Activated gamma-delta T cell (primary cell): ENCODE measurements at regions not wholly inside any gene's neighbourhood (a gene's known extent, or its start where the extent isn't known, plus 50 kb on each side); places are given as distances from the start of the nearest gene placed in this dataset.

Experiments
- DNase-seq: peaks from one replicate; lab custom pipeline; 2025; lab: John Stamatoyannopoulos, UW

DNA sequence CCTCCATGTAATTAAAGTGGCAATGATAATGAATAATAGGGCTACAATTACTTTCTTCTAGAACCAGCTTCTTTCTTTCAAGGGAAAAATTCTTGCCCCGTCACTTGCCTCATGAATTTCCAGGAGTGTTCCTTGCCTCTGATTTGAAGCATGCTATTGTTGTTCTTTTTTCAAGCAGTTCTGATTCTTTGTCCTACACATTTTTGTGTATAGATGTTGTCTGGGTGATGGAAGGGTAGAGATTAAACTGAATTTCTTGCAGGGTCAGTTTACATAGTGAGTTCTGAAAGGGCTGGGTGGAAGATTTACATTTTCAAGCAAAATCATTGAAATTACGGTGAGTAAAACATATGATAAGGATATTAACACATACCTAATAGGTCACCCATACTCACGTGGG lies 107.0 kb upstream of the TENM3 start:
- DNase-seq: no peak

DNA sequence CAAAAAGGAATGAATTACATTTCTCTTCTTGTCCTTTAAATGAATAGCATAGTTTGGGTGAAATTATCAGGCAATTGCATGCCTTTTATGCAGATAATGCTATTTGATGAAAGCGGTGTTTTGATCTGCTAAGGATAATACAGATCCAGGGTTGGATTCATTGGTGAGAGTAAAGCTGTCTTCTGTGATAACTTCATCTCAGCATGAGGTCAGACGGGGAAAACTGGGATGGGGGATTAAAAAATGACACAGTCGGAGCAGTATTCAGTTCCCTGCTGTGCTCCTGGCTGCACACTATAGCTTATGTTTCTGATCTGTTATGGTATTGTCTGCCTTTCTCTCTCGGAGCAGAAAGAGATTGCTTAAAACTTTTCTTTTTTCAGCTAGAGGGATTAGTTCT lies 105.9 kb upstream of the TENM3 start:
- DNase-seq: no peak

- no peak for DNase-seq
Observed at GRCh38 chr4:182139491-182139890, 103.7 kb upstream of the TENM3 start.

- DNase-seq: no peak
Observed at GRCh38 chr4:182140547-182140946, 102.7 kb upstream of the TENM3 start.

- DNase-seq: no peak
Observed at GRCh38 chr4:182141061-182141460, 102.1 kb upstream of the TENM3 start.

- no peak for DNase-seq
Observed at GRCh38 chr4:182142176-182143085, 100.8 kb upstream of the TENM3 start.

GRCh38 chr4:182143086-182143821 lies 99.9 kb upstream of the TENM3 start:
- DNase-seq: no peak

- no peak for DNase-seq
Observed at GRCh38 chr4:182143822-182144625, 99.2 kb upstream of the TENM3 start.

- no peak for DNase-seq
Observed at GRCh38 chr4:182144626-182145333, 98.4 kb upstream of the TENM3 start.

DNA sequence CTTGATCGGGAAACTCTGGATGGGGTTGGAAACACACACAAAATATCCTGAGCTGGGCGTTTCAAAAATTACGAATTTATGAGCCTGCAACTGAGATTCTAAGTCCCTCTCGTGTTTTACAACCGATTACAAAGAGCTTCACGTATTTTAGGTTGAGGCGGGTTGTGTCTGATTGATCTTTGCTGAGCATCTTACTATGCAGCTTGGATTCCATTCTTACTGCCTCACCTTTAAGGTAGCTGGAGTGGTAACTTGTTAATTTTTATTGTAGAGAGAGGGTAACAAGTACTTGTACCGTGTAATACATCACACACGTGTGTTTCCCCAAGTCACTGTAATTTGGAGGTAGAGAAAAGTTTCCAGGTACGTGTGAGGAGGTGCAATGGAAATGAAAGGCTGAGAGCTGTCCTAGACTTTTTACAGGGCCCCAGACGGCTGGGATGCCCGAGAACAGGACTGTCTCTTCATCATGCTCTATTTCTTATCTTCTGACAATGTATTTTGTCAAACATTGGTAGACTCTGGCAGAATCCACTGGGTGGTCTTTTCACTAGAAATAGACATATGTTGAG lies 97.8 kb upstream of the TENM3 start:
- no peak for DNase-seq

- DNase-seq: no peak
Observed at GRCh38 chr4:182147391-182147790, 95.8 kb upstream of the TENM3 start.

DNA sequence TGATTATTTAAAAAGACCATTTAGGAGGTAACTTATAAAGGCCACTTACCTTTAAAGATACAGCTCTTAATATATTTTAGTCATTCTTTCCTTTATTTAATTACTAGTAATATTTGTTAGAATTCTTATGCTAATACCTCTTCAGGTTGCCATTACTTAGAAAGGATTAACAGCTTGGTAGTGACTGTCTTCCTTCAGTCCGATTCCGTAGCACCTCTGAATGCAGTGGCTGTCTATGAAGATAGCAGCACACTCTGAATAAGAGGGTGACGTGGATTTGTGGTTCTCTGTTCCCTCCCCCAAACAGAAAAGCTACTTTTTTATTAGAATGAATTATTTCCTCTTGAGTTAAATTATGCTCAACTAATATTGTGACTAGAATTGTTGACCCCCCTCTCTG lies 92.6 kb upstream of the TENM3 start:
- no peak for DNase-seq

DNA sequence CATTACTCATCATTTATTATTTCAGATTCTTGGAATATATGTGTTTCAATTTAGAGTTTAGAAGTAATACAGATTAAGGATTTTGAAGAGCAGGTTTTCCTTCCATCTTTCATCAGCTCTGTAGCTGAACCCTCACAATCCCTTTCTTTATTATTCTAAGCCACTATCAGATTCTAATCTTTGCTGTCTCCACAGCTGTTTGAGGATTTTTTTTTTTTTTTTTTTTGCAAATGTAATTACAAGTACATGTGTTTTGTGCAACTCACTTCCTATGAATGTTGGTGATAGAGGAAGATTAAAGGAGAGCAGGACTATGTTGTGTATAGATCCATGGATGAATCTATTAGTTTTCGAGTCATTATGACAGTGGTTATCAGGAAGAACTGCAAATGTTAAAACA lies 87.4 kb upstream of the TENM3 start:
- no peak for DNase-seq

DNA sequence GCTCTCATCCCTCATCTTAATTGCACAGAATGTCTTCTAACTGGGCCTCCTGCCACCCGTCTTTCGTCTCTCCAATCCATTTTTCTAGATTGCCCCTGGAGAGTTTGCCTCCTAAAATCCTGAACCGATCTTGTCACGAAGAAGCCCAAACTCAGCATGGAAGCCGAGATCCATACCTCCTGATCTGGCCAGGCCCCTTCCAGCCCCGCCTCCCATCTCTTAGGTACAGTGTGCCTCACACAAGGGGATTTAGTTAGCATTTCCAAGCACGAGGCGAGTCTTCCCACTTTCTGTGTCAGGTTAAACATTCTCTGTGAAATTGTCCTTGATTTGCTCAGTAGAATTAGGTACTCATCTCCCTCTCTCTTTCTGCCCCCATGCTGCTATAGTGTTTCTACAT lies 80.0 kb upstream of the TENM3 start:
- DNase-seq: no peak

DNA sequence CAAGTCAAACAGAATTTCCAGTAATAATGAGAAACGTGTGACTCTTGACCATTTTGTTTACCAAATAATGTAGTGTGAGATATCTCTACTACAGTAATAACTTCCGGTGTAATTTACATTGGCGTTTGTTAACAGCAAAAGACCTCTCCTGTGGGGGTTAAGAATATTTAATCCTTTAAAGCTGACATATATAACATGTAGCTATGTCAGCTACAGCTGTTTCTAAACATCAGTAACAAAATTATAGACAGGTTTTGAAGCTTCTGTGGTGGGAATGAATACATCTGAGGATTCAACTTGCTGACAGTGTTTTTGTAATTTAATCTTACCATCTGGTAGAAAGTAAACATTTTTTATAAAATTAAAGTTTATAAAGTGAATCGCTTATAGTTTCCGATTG lies 73.6 kb upstream of the TENM3 start:
- no peak for DNase-seq

- DNase-seq: no peak
Observed at GRCh38 chr4:182169987-182170386, 73.2 kb upstream of the TENM3 start.

DNA sequence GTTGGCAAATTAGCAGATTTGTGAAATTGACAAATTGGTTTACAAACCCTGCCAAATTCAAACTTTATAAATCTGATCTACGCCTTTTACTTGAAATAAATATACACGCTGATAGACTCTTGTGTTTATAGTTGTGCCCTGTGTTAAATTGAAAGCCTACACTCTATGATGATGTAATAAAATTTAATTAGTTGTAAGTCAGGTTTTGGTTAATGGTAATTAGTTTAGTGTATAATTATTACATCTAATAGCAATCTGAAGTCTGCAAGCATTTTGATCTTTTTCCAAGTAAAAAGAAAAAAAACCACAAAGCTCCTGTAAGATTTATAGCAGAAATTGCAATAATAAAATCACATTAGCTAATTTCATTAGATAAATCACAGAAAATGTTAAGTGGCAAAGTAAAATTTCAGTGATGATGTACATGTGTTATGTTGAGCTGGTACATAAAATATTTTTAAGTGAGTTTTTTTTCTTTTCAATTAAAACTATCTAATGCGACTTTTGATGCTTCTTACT lies 72.7 kb upstream of the TENM3 start:
- no peak for DNase-seq

DNA sequence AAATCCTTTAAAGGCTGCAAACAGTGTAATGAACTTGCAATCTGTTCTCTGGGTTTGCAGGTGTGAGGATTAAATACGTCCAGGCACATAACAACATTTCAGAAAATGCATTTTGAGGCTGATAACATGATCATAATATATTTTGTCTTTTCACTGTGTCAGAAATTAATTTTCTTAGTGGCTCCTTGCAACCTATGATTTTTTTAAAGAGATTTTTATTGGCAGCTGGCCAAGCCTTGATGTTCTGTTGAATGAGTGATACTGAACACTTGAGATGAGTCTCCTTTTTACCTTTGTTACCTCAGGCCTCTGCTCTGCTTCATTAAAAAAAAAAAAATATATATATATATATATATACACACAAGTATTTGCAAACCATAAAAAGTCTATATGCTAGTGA lies 68.2 kb upstream of the TENM3 start:
- no peak for DNase-seq

- DNase-seq: no peak
Observed at GRCh38 chr4:182175788-182176519, 67.2 kb upstream of the TENM3 start.

DNA sequence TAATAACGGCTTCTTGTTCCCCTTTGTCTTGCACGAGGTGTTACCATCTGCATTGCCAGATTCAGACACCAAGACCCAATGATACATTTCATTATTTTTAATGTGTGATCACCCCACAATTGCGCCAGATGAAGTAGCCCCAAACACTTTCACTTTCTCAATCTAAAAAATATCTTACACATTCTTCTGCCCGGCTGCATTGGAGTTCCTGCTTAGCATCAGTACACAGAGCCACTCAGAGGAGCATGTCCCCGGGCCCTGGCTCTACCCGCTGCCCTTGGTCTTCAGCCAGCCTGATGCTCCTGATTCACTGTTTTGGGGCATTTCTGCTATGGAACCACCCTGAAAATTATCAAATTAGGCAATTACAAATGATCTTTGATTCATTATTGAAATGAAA lies 66.0 kb upstream of the TENM3 start:
- DNase-seq: no peak

DNA sequence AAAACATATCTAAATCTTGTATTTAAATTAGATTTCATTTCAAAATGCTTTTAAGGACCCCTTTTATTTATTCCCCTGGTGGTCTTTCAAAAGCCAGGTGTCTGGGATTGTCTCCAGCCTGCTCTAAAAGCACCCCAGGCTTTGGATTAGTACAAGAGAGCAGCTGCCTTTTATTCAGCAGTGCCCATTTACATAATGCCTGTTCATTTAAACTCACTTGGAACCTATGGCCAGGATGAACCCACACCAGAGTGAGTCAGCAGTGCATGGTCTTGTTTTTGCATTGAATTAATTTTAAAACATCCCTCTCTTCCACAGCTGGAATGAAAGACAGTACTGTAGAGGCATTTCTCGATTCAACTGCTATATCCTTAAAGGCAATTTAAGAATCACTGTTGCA lies 64.1 kb upstream of the TENM3 start:
- no peak for DNase-seq
